Neural progenitor cell (in vitro differentiated cells): ENCODE measurements at regions not wholly inside any gene's neighbourhood (a gene's known extent, or its start where the extent isn't known, plus 50 kb on each side); places are given as distances from the start of the nearest gene placed in this dataset.

Experiments used
- EZH2phosphoT487 ChIP-seq: fragments of 200-600 bp; sonication (generic); IDR thresholded peaks from 2 replicates; pipeline ENCODE4 v1.6.1; 2017; ENCODE audit warnings: antibody characterized with exemption
- TF ChIP-seq, protein P1 (sequence below): fragments of 200-600 bp; sonication (generic); IDR thresholded peaks from 2 replicates; pipeline ENCODE4 v1.5.1; 2017; ENCODE audit warnings: antibody characterized with exemption, mild to moderate bottlenecking

DNA sequence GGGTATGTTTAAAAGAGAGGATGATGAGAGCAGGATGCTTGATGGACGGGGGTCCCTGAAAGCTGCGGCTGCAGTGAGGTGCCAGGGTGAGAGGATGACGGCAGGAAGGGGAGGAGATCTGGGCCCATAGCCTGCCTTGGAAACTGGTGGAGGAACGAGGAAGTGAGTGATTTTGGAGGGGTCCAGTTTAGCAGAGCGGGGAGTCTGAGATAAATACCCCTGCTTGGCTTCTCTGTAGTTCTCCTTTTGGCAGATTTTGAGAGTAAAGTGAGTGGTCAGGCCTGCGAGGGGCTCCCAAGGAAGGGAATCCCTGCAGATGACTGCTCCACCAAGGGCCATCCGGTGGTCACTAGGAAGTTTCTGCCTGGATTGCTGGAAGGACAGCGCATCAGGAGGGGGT lies 98.5 kb upstream of the PTCH1 start:
- TF ChIP-seq, protein P1, sequence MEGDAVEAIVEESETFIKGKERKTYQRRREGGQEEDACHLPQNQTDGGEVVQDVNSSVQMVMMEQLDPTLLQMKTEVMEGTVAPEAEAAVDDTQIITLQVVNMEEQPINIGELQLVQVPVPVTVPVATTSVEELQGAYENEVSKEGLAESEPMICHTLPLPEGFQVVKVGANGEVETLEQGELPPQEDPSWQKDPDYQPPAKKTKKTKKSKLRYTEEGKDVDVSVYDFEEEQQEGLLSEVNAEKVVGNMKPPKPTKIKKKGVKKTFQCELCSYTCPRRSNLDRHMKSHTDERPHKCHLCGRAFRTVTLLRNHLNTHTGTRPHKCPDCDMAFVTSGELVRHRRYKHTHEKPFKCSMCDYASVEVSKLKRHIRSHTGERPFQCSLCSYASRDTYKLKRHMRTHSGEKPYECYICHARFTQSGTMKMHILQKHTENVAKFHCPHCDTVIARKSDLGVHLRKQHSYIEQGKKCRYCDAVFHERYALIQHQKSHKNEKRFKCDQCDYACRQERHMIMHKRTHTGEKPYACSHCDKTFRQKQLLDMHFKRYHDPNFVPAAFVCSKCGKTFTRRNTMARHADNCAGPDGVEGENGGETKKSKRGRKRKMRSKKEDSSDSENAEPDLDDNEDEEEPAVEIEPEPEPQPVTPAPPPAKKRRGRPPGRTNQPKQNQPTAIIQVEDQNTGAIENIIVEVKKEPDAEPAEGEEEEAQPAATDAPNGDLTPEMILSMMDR: no peak
- no peak for TF ChIP-seq EZH2phosphoT487
